NT2/D1 (cell line): ENCODE measurements at regions not wholly inside any gene's neighbourhood (a gene's known extent, or its start where the extent isn't known, plus 50 kb on each side); places are given as distances from the start of the nearest gene placed in this dataset.
"Not testable (repeated sequence)": the region's sequence is repeated elsewhere in the genome, so short reads cannot be mapped to it uniquely, and the experiment has no call there.

Experiments
- SUZ12 ChIP-seq: IDR thresholded peaks from 2 replicates; pipeline ENCODE4 v1.6.1; 2011; ENCODE audit not compliant: insufficient read length, insufficient read depth; ENCODE audit errors: extremely low read depth
- YY1 ChIP-seq: IDR thresholded peaks from 2 replicates; pipeline ENCODE4 v1.6.1; 2011; ENCODE audit not compliant: insufficient read length, insufficient read depth

DNA sequence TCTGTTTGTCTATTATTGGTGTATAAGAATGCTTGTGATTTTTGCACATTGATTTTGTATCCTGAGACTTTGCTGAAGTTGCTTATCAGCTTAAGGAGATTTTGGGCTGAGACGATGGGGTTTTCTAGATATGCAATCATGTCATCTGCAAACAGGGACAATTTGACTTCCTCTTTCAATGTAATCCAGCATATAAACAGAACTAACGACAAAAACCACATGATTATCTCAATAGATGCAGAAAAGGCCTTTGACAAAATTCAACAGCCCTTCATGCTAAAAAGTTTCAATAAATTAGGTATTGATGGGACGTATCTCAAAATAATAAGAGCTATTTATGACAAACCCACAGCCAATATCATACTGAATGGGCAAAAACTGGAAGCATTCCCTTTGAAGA, 399.0 kb upstream of the MAN1A1 start:
- not testable (repeated sequence) for TF ChIP-seq SUZ12, YY1
